Gastroesophageal sphincter (tissue), 4 donors: ENCODE measurements at regions not wholly inside any gene's neighbourhood (a gene's known extent, or its start where the extent isn't known, plus 50 kb on each side); places are given as distances from the start of the nearest gene placed in this dataset.

Experiments used
- ATAC-seq: fragments of 150-250 bp; one replicate; pipeline ENCODE4 v1.9.1; 2016; ENCODE audit warnings: mild to moderate bottlenecking, moderate library complexity
- H3K27ac ChIP-seq, 4 donors: fragments of 200-600 bp; sonication (generic) in 3 of 4; 1 replicate in 3 of 4; 2 replicates in 1 of 4; pipeline ENCODE4 v1.5.1; 2016 to 2019
- H3K27me3 ChIP-seq: fragments of 200-600 bp; sonication (generic); one replicate; pipeline ENCODE4 v1.5.1; 2019
- H3K36me3 ChIP-seq, 2 donors: fragments of 200-600 bp; sonication (generic); one replicate each; pipeline ENCODE4 v1.5.1; 2019; ENCODE audit warnings: control low read depth in 1 of 2
- H3K4me1 ChIP-seq, 3 donors: fragments of 200-600 bp; sonication (generic); 1 replicate in 2 of 3; 2 replicates in 1 of 3; pipeline ENCODE4 v1.5.1; 2016 to 2019; ENCODE audit warnings: control low read depth in 2 of 3
- H3K4me3 ChIP-seq, 2 donors: fragments of 200-600 bp; sonication (generic); one replicate each; pipeline ENCODE4 v1.5.1; 2019; ENCODE audit warnings: mild to moderate bottlenecking in 1 of 2, moderate library complexity in 1 of 2
- H3K9me3 ChIP-seq, 3 donors: fragments of 200-600 bp; sonication (generic); one replicate each; pipeline ENCODE4 v1.5.1; 2017 to 2019; ENCODE audit warnings: control low read depth in 2 of 3
- CTCF ChIP-seq, 4 experiments: fragments of 200-600 bp in 2 of 4; fragments of 450-650 bp in 2 of 4; sonication (generic) in 1 of 4; IDR thresholded peaks; one replicate each; pipeline ENCODE4 v1.5.1; 2017 to 2019; ENCODE audit warnings: antibody characterized with exemption in 4 of 4, mild to moderate bottlenecking in 2 of 4, moderate library complexity in 2 of 4
- EP300 ChIP-seq: sonication (generic); formaldehyde crosslinking; IDR thresholded peaks from one replicate; pipeline ENCODE4 v1.6.1; 2017; ENCODE audit warnings: antibody characterized with exemption, mild to moderate bottlenecking
- POLR2A ChIP-seq, 2 donors: fragments of 450-650 bp; IDR thresholded peaks; one replicate each; pipeline ENCODE4 v1.6.1; 2017; ENCODE audit warnings: antibody characterized with exemption in 2 of 2, mild to moderate bottlenecking in 2 of 2, moderate library complexity in 1 of 2
- POLR2AphosphoS5 ChIP-seq: sonication (generic); formaldehyde crosslinking; IDR thresholded peaks from one replicate; pipeline ENCODE4 v1.6.1; 2017; ENCODE audit warnings: antibody characterized with exemption
- WGBS, 2 donors: methylation state at CpG; one replicate each; pipeline ENCODE4 v1.1.5; 2018; ENCODE audit warnings: low coverage in 1 of 2; 5-methylcytosine and 5-hydroxymethylcytosine counted together

GRCh38 chr12:98253207-98254037, 262.0 kb upstream of the TMPO start:
- H3K27me3 ChIP-seq: no peaks in the 10 kb centered on the region
- ATAC-seq: no peak
- TF ChIP-seq EP300 (no peak), POLR2AphosphoS5 (no peak), POLR2A (IDR thresholded peaks at IDR 0.05) (no peak), CTCF (IDR thresholded peaks at IDR 0.05) (no peak)
- no peak overlapping the region for H3K27ac ChIP-seq
- H3K4me3 ChIP-seq: no peak overlapping the region
- no peaks in the 10 kb centered on the region for H3K4me1 ChIP-seq
- H3K9me3 ChIP-seq: no peaks in the 10 kb centered on the region
- WGBS, 2 donors: 25 to 33% methylated on average over 1 to 7 of the region's 7 CpGs
- no peaks in the 10 kb centered on the region for H3K36me3 ChIP-seq

GRCh38 chr12:98256830-98257229, 258.6 kb upstream of the TMPO start:
- ATAC-seq: no peak
- 89 to 100% methylated on average over 1 of the region's 1 CpG for WGBS, 2 donors

GRCh38 chr12:98259693-98260092, 255.7 kb upstream of the TMPO start:
- Histone ChIP-seq H3K4me3 (no peak overlapping the region), H3K27ac (peak overlapping the region in 1 of 4 donors; percentile 33), H3K36me3 (no peaks in the 10 kb centered on the region), H3K9me3 (no peaks in the 10 kb centered on the region), H3K4me1 (peaks cover 0 to 15% (median 2%) of the 10 kb centered on the region in 3 donors), H3K27me3 (no peaks in the 10 kb centered on the region)
- TF ChIP-seq POLR2A (IDR thresholded peaks at IDR 0.05) (no peak), CTCF (IDR thresholded peaks at IDR 0.05) (no peak), POLR2AphosphoS5 (no peak), EP300 (no peak)
- no peak for ATAC-seq
- 10 to 23% methylated on average over 5 of the region's 5 CpGs for WGBS, 2 donors

More at GRCh38 chr12:98256830-98257229, 258.6 kb upstream of the TMPO start:
- Histone ChIP-seq H3K36me3 (no peaks in the 10 kb centered on the region), H3K9me3 (no peaks in the 10 kb centered on the region), H3K27me3 (no peaks in the 10 kb centered on the region), H3K4me3 (no peak overlapping the region), H3K27ac (no peak overlapping the region), H3K4me1 (peaks cover 0 to 15% (median 2%) of the 10 kb centered on the region in 3 donors)
- TF ChIP-seq POLR2A (IDR thresholded peaks at IDR 0.05) (no peak), CTCF (IDR thresholded peaks at IDR 0.05) (no peak)

GRCh38 chr12:98260276-98260675, 255.1 kb upstream of the TMPO start:
- no peak for ATAC-seq
- TF ChIP-seq EP300 (no peak), CTCF (IDR thresholded peaks at IDR 0.05) (no peak), POLR2A (IDR thresholded peaks at IDR 0.05) (no peak), POLR2AphosphoS5 (no peak)
- Histone ChIP-seq H3K9me3 (no peaks in the 10 kb centered on the region), H3K4me1 (peaks cover 0 to 15% (median 2%) of the 10 kb centered on the region in 3 donors), H3K36me3 (no peaks in the 10 kb centered on the region), H3K4me3 (no peak overlapping the region), H3K27ac (peak overlapping the region in 1 of 4 donors; percentile 33), H3K27me3 (no peaks in the 10 kb centered on the region)
- 0 to 60% methylated on average over 1 of the region's 5 CpGs for WGBS, 2 donors

- no peak overlapping the region for H3K4me3 ChIP-seq
- H3K27ac ChIP-seq: no peak overlapping the region
- 80 to 81% methylated on average over 6 of the region's 6 CpGs for WGBS, 2 donors
- H3K4me1 ChIP-seq: peaks cover 0 to 15% (median 2%) of the 10 kb centered on the region in 3 donors
- H3K27me3 ChIP-seq: no peaks in the 10 kb centered on the region
- ATAC-seq: no peak
- TF ChIP-seq POLR2AphosphoS5: no peak
- no peak for TF ChIP-seq EP300
- no peak for TF ChIP-seq CTCF (IDR thresholded peaks at IDR 0.05)
- no peak for TF ChIP-seq POLR2A (IDR thresholded peaks at IDR 0.05)
- no peaks in the 10 kb centered on the region for H3K36me3 ChIP-seq
- H3K9me3 ChIP-seq: peaks cover 0 to 11% (median 0%) of the 10 kb centered on the region in 3 donors
Measured at GRCh38 chr12:98262902-98263301, 252.5 kb upstream of the TMPO start.
